GM06990 (cell line): ENCODE measurements at regions not wholly inside any gene's neighbourhood (a gene's known extent, or its start where the extent isn't known, plus 50 kb on each side); places are given as distances from the start of the nearest gene placed in this dataset.

Experiments used
- DNase-seq: peaks from one replicate; pipeline ENCODE4 v3.0.0-alpha.2; 2011; ENCODE audit not compliant: insufficient read length; ENCODE audit errors: extremely low read depth
- H3K27me3 ChIP-seq: replicated peaks from 2 replicates; pipeline ENCODE4 v1.6.0; 2011; ENCODE audit warnings: low read length; ENCODE audit not compliant: control insufficient read depth, insufficient read depth
- H3K36me3 ChIP-seq: 2 replicates; pipeline ENCODE4 v1.5.1; 2011; ENCODE audit warnings: low read length; ENCODE audit not compliant: control insufficient read depth, insufficient read depth
- H3K4me3 ChIP-seq: replicated peaks from 2 replicates; pipeline ENCODE4 v1.5.1; 2011; ENCODE audit warnings: low read depth, mild to moderate bottlenecking, control low read depth, low read length
- CTCF ChIP-seq: IDR thresholded peaks from 2 replicates; pipeline ENCODE4 v1.5.1; 2011; ENCODE audit warnings: low read length, control low read depth, mild to moderate bottlenecking, inconsistent platforms; ENCODE audit not compliant: insufficient read depth, poor library complexity, severe bottlenecking

GRCh38 chrX:124646403-124646802, 300.0 kb downstream of the SH2D1A start:
- Histone ChIP-seq H3K4me3 (no peak overlapping the region), H3K27me3 (no peaks in the 10 kb centered on the region)
- TF ChIP-seq CTCF: no peak

GRCh38 chrX:124651031-124651430, 304.7 kb downstream of the SH2D1A start:
- no peak for DNase-seq
- TF ChIP-seq CTCF: no peak

More at GRCh38 chrX:124646403-124646802, 300.0 kb downstream of the SH2D1A start:
- DNase-seq: no peak
- H3K36me3 ChIP-seq: no peaks in the 10 kb centered on the region

GRCh38 chrX:124665621-124666400, 319.4 kb downstream of the SH2D1A start:
- no peak for DNase-seq
- no peaks in the 10 kb centered on the region for H3K36me3 ChIP-seq

More at GRCh38 chrX:124651031-124651430, 304.7 kb downstream of the SH2D1A start:
- Histone ChIP-seq H3K36me3 (no peaks in the 10 kb centered on the region), H3K4me3 (no peak overlapping the region), H3K27me3 (no peaks in the 10 kb centered on the region)

GRCh38 chrX:124679199-124679598, 332.8 kb downstream of the SH2D1A start:
- no peak for TF ChIP-seq CTCF
- DNase-seq: no peak
- H3K36me3 ChIP-seq: no peaks in the 10 kb centered on the region
- no peaks in the 10 kb centered on the region for H3K27me3 ChIP-seq
- H3K4me3 ChIP-seq: no peak overlapping the region

More at GRCh38 chrX:124665621-124666400, 319.4 kb downstream of the SH2D1A start:
- no peak for TF ChIP-seq CTCF
- Histone ChIP-seq H3K27me3 (no peaks in the 10 kb centered on the region), H3K4me3 (no peak overlapping the region)

GRCh38 chrX:124680287-124680686, 333.9 kb downstream of the SH2D1A start:
- TF ChIP-seq CTCF: no peak
- DNase-seq: no peak
- H3K27me3 ChIP-seq: no peaks in the 10 kb centered on the region
- no peaks in the 10 kb centered on the region for H3K36me3 ChIP-seq
- no peak overlapping the region for H3K4me3 ChIP-seq
